Activated CD8-positive, alpha-beta memory T cell treated with anti-CD3 and anti-CD28 coated beads, Interleukin-2, amount 10 ng/mL, durations not matched to agents 7 days and 5 days (primary cell): ENCODE measurements at regions not wholly inside any gene's neighbourhood (a gene's known extent, or its start where the extent isn't known, plus 50 kb on each side); places are given as distances from the start of the nearest gene placed in this dataset.
"Not testable (repeated sequence)": the region's sequence is repeated elsewhere in the genome, so short reads cannot be mapped to it uniquely, and the experiment has no call there.

ENCODE experiments used
- ATAC-seq: fragments of 150-1000 bp; cut with Tn5 transposase; one replicate; pipeline ENCODE4 v1.10.0; 2021; ENCODE audit warnings: moderate library complexity
- CTCF ChIA-PET: fragments of 350-600 bp; sonication (Branson Sonifier 250); formaldehyde crosslinking; loops from one replicate; lab custom pipeline; 2021; ENCODE audit warnings: antibody characterized with exemption; lab: Charles Lee
- DNase-seq: peaks from one replicate; pipeline ENCODE4 v3.0.0-alpha.2; 2020
- H3K27ac Mint-ChIP-seq: one replicate; pipeline ENCODE4 v1.8.0; 2021; ENCODE audit warnings: mild to moderate bottlenecking, mixed read lengths
- H3K27me3 Mint-ChIP-seq: one replicate; pipeline ENCODE4 v1.8.0; 2021; ENCODE audit warnings: mixed read lengths
- H3K36me3 Mint-ChIP-seq: one replicate; pipeline ENCODE4 v1.8.0; 2021; ENCODE audit warnings: mild to moderate bottlenecking, mixed read lengths
- H3K4me1 Mint-ChIP-seq: one replicate; pipeline ENCODE4 v1.8.0; 2021; ENCODE audit warnings: mixed read lengths
- H3K4me3 Mint-ChIP-seq: one replicate; pipeline ENCODE4 v1.8.0; 2021; ENCODE audit warnings: mild to moderate bottlenecking, moderate library complexity, mixed read lengths
- H3K9me3 Mint-ChIP-seq: one replicate; pipeline ENCODE4 v1.8.0; 2022; ENCODE audit warnings: low read depth, mixed read lengths

DNA sequence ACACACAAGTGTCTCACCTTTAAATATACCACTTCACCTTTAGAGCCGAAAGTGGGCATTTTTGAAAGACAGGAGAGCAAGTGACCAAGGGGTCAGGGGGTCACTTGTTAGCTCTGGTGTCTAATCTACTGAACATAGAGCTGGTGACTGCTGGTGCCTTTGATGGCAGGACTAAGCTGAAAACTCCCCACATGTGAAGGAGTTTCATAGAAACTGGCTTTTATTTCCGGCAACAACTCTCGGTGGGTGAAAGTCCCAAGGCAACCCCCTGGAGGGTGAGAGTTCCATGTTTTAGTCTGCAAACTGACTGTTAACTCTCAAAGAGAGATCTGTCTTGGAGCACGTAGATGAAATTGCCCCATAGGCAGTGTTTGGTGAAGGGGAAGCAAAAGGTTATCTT, 466.9 kb downstream of the DMRTA1 start:
- Mint-ChIP-seq H3K36me3 (no peaks in the 10 kb centered on the region), H3K4me1 (no peaks in the 10 kb centered on the region), H3K27me3 (no peaks in the 10 kb centered on the region), H3K4me3 (no peak overlapping the region), H3K9me3 (peaks cover 2% of the 10 kb centered on the region), H3K27ac (no peak overlapping the region)
- CTCF ChIA-PET: no interaction called here
- ATAC-seq (no peak), DNase-seq (no peak)

DNA sequence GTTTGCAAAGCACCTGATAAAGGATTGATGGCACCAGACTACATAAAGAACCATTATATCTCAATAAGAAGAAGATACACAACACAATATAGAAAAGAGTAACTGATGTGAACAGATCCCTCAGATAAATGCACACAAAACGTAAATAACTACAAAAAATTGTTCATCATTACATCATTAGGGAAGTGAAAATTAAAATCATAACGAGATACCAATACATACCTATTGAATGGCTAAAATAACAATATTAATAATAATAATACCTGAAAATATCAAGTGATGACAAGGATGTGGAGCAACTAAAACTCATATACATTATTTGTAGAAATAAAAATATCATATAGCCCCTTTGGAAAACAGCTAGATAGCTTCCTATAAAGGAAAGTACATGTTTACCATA, 469.5 kb downstream of the DMRTA1 start:
- CTCF ChIA-PET: no interaction called here
- Mint-ChIP-seq H3K27me3 (no peaks in the 10 kb centered on the region), H3K4me1 (no peaks in the 10 kb centered on the region), H3K36me3 (no peaks in the 10 kb centered on the region), H3K4me3 (no peak overlapping the region), H3K27ac (no peak overlapping the region), H3K9me3 (no peaks in the 10 kb centered on the region)
- no peak for ATAC-seq
- DNase-seq: no peak

DNA sequence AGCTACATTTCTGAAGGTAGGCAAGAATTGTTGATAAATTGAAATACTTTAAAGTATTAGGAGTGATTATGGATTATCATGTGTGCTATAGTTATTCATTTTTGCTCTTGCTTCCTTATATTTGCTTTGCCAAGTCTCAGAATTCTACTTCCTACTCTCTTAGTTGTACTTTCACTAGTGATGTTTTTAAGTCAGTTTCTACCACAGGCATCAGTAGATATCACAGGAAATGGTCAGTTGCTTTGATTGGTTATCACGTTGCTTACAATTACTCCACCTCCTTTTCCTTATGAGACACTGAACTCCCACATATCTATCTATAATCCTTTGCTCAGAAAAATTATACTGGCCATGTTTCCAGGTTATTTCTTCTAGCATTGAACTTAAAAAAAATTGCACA, 472.8 kb downstream of the DMRTA1 start:
- Mint-ChIP-seq H3K27me3 (no peaks in the 10 kb centered on the region), H3K36me3 (no peaks in the 10 kb centered on the region), H3K9me3 (no peaks in the 10 kb centered on the region), H3K4me1 (no peaks in the 10 kb centered on the region), H3K4me3 (no peak overlapping the region), H3K27ac (no peak overlapping the region)
- CTCF ChIA-PET: no interaction called here
- no peak for ATAC-seq
- no peak for DNase-seq

DNA sequence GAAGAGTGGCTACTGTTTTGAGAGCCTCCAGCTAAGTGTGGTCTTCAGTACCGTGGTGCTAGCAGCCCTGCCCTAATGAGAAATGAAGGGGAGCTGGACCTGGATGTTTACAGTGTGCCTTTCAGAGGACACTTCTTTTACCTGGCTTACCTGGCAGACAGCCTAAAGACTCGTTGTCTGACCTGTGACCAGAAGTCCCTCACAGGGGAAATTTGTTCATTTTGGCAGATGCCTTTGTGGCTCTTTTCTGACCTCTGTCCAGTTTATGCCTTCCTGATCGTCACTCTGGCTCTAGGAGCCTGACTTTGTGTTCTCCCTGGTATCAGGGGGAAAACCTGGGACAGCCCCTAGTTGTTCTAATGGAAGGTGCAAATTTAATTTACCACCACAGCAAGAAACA, 475.1 kb downstream of the DMRTA1 start:
- Mint-ChIP-seq H3K4me3 (no peak overlapping the region), H3K4me1 (no peaks in the 10 kb centered on the region), H3K27me3 (no peaks in the 10 kb centered on the region), H3K36me3 (no peaks in the 10 kb centered on the region), H3K27ac (no peak overlapping the region), H3K9me3 (no peaks in the 10 kb centered on the region)
- ATAC-seq: no peak
- CTCF ChIA-PET: no interaction called here
- no peak for DNase-seq

DNA sequence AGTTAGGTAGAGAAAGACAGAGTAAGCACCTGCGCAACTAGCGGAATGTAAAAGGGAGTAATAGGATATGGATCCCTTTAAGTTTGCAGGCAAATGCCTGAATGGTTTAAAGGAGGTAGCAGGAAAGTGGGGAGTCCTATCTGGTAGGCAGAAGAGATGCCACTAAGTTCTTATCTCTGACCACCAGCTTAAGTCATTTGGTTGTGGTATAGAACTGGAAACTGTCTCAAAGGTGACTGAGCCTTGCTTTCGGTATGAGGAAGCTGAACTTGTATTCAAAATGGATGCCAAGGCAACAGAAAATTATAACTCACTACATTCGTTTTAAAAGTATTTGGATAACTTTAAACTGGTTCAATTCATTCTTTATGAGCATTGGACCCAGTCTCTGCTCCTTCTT, 475.6 kb downstream of the DMRTA1 start:
- Mint-ChIP-seq H3K27me3 (no peaks in the 10 kb centered on the region), H3K9me3 (peaks cover 3% of the 10 kb centered on the region), H3K4me3 (no peak overlapping the region), H3K36me3 (no peaks in the 10 kb centered on the region), H3K4me1 (no peaks in the 10 kb centered on the region), H3K27ac (no peak overlapping the region)
- CTCF ChIA-PET: no interaction called here
- ATAC-seq (no peak), DNase-seq (no peak)

- no peak for ATAC-seq
- CTCF ChIA-PET: no interaction called here
- no peaks in the 10 kb centered on the region for H3K4me1 Mint-ChIP-seq
- H3K36me3 Mint-ChIP-seq: no peaks in the 10 kb centered on the region
- DNase-seq: no peak
- H3K4me3 Mint-ChIP-seq: no peak overlapping the region
- no peaks in the 10 kb centered on the region for H3K27me3 Mint-ChIP-seq
- no peak overlapping the region for H3K27ac Mint-ChIP-seq
- peaks cover 4% of the 10 kb centered on the region for H3K9me3 Mint-ChIP-seq
Measured at GRCh38 chr9:22954550-22954949, 507.9 kb downstream of the DMRTA1 start.

DNA sequence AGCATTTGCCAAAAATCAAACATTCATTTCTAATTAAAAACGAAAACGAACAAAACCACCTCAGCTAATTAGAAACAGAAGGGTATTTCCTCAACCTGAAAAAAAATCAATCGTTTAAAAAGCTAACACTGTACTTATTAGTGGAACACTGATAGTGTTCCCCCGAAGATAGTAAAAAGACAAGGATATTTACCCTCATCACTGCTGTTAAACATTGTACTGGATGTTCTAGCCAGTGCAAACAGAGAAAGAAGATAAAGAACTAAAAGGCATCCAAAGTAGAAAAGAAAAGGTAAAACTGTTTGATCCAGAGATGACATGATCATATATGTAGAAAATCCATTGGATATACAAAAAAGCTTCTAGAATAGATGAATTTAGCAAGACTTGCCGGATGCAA, 508.3 kb downstream of the DMRTA1 start:
- no peaks in the 10 kb centered on the region for H3K4me1 Mint-ChIP-seq
- no peak for ATAC-seq
- H3K27me3 Mint-ChIP-seq: no peaks in the 10 kb centered on the region
- no peaks in the 10 kb centered on the region for H3K36me3 Mint-ChIP-seq
- peaks cover 3% of the 10 kb centered on the region for H3K9me3 Mint-ChIP-seq
- DNase-seq: no peak
- no peak overlapping the region for H3K27ac Mint-ChIP-seq
- CTCF ChIA-PET: no interaction called here
- no peak overlapping the region for H3K4me3 Mint-ChIP-seq

GRCh38 chr9:22969350-22969979, 522.8 kb downstream of the DMRTA1 start:
- no peak for ATAC-seq

DNA sequence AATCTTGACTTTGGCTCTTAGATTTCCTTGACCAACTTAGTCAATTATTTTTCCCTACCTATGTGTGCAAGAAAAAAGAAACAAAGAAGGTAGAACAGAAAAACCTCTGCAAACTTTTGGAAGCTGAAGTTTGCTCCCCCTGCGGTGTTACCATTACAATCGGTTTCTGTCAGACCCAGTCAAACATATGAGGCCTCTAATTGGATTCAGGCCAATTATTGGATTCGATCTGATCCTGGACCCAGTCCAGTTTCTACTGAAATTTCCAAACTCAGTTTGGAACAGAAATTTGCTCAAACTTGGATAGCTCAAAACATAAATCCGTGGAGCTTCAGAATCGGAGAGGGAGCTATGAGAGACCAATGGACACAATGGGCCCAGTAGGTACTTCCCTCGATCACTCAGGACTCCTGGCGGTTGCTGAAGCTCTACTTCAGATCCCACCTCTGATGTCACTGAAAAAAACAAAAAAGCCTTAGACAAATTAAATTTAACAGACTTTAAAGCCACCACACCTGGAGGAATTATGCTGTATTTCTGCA, 523.9 kb downstream of the DMRTA1 start:
- Mint-ChIP-seq H3K27ac (no peak overlapping the region), H3K36me3 (no peaks in the 10 kb centered on the region), H3K27me3 (no peaks in the 10 kb centered on the region), H3K4me3 (no peak overlapping the region), H3K4me1 (no peaks in the 10 kb centered on the region), H3K9me3 (peaks cover 1% of the 10 kb centered on the region)
- CTCF ChIA-PET: no interaction called here
- DNase-seq: no peak
- no peak for ATAC-seq

More at GRCh38 chr9:22969350-22969979, 522.8 kb downstream of the DMRTA1 start:
- no peaks in the 10 kb centered on the region for H3K27me3 Mint-ChIP-seq
- no peak overlapping the region for H3K4me3 Mint-ChIP-seq
- no peaks in the 10 kb centered on the region for H3K4me1 Mint-ChIP-seq
- H3K36me3 Mint-ChIP-seq: no peaks in the 10 kb centered on the region
- H3K27ac Mint-ChIP-seq: no peak overlapping the region
- CTCF ChIA-PET: no interaction called here
- no peaks in the 10 kb centered on the region for H3K9me3 Mint-ChIP-seq
- DNase-seq: no peak

- Mint-ChIP-seq H3K36me3 (no peaks in the 10 kb centered on the region), H3K9me3 (peaks cover 8% of the 10 kb centered on the region), H3K4me1 (no peaks in the 10 kb centered on the region), H3K27ac (no peak overlapping the region), H3K4me3 (no peak overlapping the region), H3K27me3 (no peaks in the 10 kb centered on the region)
- ATAC-seq (no peak), DNase-seq (no peak)
- CTCF ChIA-PET: no interaction called here
Measured at GRCh38 chr9:22975951-22976350, 529.3 kb downstream of the DMRTA1 start.

DNA sequence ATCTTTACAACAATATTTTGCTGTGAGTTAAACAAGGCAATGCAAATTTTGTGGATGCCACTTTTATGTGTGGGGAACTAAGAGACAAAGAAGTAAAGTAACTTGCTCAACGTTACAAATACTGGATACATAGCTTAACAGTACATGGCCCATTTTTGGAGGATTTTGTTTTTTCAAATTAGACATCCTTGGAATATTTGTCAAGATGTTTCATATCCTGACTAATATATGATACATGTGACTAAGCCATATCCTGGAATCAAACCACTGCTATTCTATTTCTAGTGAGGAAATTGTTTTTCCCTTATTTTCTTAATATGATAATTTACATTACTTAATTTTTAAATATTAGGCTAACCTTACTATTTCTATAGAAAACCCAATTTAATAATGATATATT, 529.8 kb downstream of the DMRTA1 start:
- no peak overlapping the region for H3K27ac Mint-ChIP-seq
- ATAC-seq (no peak), DNase-seq (no peak)
- no peaks in the 10 kb centered on the region for H3K27me3 Mint-ChIP-seq
- H3K4me1 Mint-ChIP-seq: no peaks in the 10 kb centered on the region
- H3K36me3 Mint-ChIP-seq: no peaks in the 10 kb centered on the region
- no peak overlapping the region for H3K4me3 Mint-ChIP-seq
- H3K9me3 Mint-ChIP-seq: peaks cover 8% of the 10 kb centered on the region
- CTCF ChIA-PET: no interaction called here

GRCh38 chr9:22980429-22980828, 533.8 kb downstream of the DMRTA1 start:
- H3K27me3 Mint-ChIP-seq, H3K27ac Mint-ChIP-seq, ATAC-seq, H3K4me3 Mint-ChIP-seq, DNase-seq, H3K4me1 Mint-ChIP-seq, H3K36me3 Mint-ChIP-seq, CTCF ChIA-PET: not testable (repeated sequence)
- H3K9me3 Mint-ChIP-seq: peaks cover 14% of the 10 kb centered on the region

DNA sequence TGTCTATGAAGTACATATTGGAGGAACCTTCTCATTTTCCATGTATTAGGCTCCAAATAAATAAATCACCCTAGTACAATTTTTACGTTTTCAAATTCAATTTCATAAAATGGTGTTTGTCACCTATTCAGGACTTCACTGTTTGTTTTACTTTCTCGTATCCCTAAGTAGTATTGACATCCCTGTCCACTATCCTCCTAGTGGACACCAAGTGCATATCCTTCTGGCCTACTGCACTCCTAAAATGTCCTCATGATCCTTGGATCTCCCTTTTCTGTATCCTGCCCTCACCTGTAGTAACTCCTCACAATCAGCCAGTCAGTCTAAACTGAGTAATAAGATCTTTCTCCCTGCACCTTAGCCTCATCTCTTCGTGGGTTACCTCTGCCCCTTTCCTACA, 539.9 kb downstream of the DMRTA1 start:
- CTCF ChIA-PET: no interaction called here
- no peaks in the 10 kb centered on the region for H3K4me1 Mint-ChIP-seq
- no peak overlapping the region for H3K27ac Mint-ChIP-seq
- H3K9me3 Mint-ChIP-seq: peaks cover 13% of the 10 kb centered on the region
- H3K36me3 Mint-ChIP-seq: no peaks in the 10 kb centered on the region
- no peak overlapping the region for H3K4me3 Mint-ChIP-seq
- ATAC-seq (no peak), DNase-seq (no peak)
- no peaks in the 10 kb centered on the region for H3K27me3 Mint-ChIP-seq

DNA sequence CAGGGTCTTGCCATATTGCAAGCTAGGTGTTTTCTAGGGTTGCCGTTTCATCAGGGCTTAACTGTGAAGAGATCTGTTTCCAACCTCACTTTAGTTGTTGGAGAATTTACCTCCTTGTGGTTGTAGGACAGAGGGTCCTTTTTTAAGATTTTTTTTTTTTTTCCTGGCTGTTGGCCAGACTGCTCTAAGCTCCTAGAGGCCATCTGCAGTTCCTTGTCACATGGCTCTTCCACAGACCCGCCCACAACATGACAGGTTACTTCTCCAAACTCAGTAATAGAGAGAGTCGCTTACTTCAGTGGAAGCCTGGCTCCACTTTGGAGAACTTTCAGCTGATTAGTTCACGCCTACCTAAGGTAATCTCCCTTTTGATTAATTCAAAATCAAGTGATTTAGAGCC, 543.7 kb downstream of the DMRTA1 start:
- DNase-seq (no peak), ATAC-seq (no peak)
- Mint-ChIP-seq H3K27me3 (no peaks in the 10 kb centered on the region), H3K4me3 (no peak overlapping the region), H3K4me1 (no peaks in the 10 kb centered on the region), H3K9me3 (peaks cover 6% of the 10 kb centered on the region), H3K27ac (no peak overlapping the region), H3K36me3 (no peaks in the 10 kb centered on the region)
- CTCF ChIA-PET: no interaction called here

GRCh38 chr9:22992780-22993179, 546.2 kb downstream of the DMRTA1 start:
- Mint-ChIP-seq H3K9me3 (peaks cover 7% of the 10 kb centered on the region), H3K4me3 (no peak overlapping the region), H3K27me3 (no peaks in the 10 kb centered on the region), H3K36me3 (no peaks in the 10 kb centered on the region), H3K4me1 (no peaks in the 10 kb centered on the region), H3K27ac (no peak overlapping the region)
- no peak for ATAC-seq
- no peak for DNase-seq
- CTCF ChIA-PET: no interaction called here
